NCI-H2227 (cell line): ENCODE measurements at regions not wholly inside any gene's neighbourhood (a gene's known extent, or its start where the extent isn't known, plus 50 kb on each side); places are given as distances from the start of the nearest gene placed in this dataset.
A peak's percentile ranks its signal among the peaks of the same experiment; 100 is the strongest.
"Not testable (repeated sequence)": the region's sequence is repeated elsewhere in the genome, so short reads cannot be mapped to it uniquely, and the experiment has no call there.

Experiments used
- DNase-seq: peaks from one replicate; lab custom pipeline; 2025; ENCODE audit not compliant: unreplicated experiment; lab: John Stamatoyannopoulos, UW

GRCh38 chr1:95863086-95863485, 629.1 kb downstream of the RWDD3 start:
- DNase-seq = no peak

GRCh38 chr1:95865769-95866168, 631.8 kb downstream of the RWDD3 start:
- no peak for DNase-seq

- peak; percentile 45 for DNase-seq
Measured at GRCh38 chr1:95876276-95876675, 642.3 kb downstream of the RWDD3 start.

GRCh38 chr1:95879498-95880050, 645.6 kb downstream of the RWDD3 start:
- no peak for DNase-seq

- DNase-seq = no peak
Measured at GRCh38 chr1:95888941-95889390, 655.0 kb downstream of the RWDD3 start.

GRCh38 chr1:95889400-95889799, 655.4 kb downstream of the RWDD3 start:
- peak; percentile 13 for DNase-seq

GRCh38 chr1:95893921-95894320, 659.9 kb downstream of the RWDD3 start:
- DNase-seq = no peak

GRCh38 chr1:95903060-95903459, 669.0 kb downstream of the RWDD3 start:
- no peak for DNase-seq

GRCh38 chr1:95905818-95906395, 671.9 kb downstream of the RWDD3 start:
- DNase-seq = no peak

- DNase-seq = not testable (repeated sequence)
Measured at GRCh38 chr1:95911739-95912138, 677.7 kb downstream of the RWDD3 start.

GRCh38 chr1:95916616-95917015, 682.6 kb downstream of the RWDD3 start:
- DNase-seq = peak; percentile 27

GRCh38 chr1:95924684-95925083, 690.7 kb downstream of the RWDD3 start:
- DNase-seq = no peak

- no peak for DNase-seq
Measured at GRCh38 chr1:95926331-95926730, 692.3 kb downstream of the RWDD3 start.

- DNase-seq = no peak
Measured at GRCh38 chr1:95927061-95927460, 693.1 kb downstream of the RWDD3 start.

GRCh38 chr1:95935719-95936118, 701.7 kb downstream of the RWDD3 start:
- no peak for DNase-seq

- DNase-seq = no peak
Measured at GRCh38 chr1:95941121-95941798, 707.2 kb downstream of the RWDD3 start.

GRCh38 chr1:95948023-95948422, 714.0 kb downstream of the RWDD3 start:
- no peak for DNase-seq

- peak; percentile 6 for DNase-seq
Measured at GRCh38 chr1:95951371-95952102, 717.5 kb downstream of the RWDD3 start.

GRCh38 chr1:95953015-95953414, 719.0 kb downstream of the RWDD3 start:
- DNase-seq = peak; percentile 70

- peak; percentile 17 for DNase-seq
Measured at GRCh38 chr1:95954585-95954984, 720.6 kb downstream of the RWDD3 start.

- DNase-seq = no peak
Measured at GRCh38 chr1:95956215-95956614, 722.2 kb downstream of the RWDD3 start.

GRCh38 chr1:95957748-95958147, 723.7 kb downstream of the RWDD3 start:
- DNase-seq = no peak
